GM03348 (cell line): ENCODE measurements at regions not wholly inside any gene's neighbourhood (a gene's known extent, or its start where the extent isn't known, plus 50 kb on each side); places are given as distances from the start of the nearest gene placed in this dataset.
"Not testable (repeated sequence)": the region's sequence is repeated elsewhere in the genome, so short reads cannot be mapped to it uniquely, and the experiment has no call there.

Experiments
- DNase-seq: peaks from one replicate; pipeline ENCODE4 v3.0.0; 2012; ENCODE audit warnings: low spot score

GRCh38 chr3:145032791-145033190 is 1061.2 kb downstream of the DIPK2A start:
- DNase-seq: no peak

DNA sequence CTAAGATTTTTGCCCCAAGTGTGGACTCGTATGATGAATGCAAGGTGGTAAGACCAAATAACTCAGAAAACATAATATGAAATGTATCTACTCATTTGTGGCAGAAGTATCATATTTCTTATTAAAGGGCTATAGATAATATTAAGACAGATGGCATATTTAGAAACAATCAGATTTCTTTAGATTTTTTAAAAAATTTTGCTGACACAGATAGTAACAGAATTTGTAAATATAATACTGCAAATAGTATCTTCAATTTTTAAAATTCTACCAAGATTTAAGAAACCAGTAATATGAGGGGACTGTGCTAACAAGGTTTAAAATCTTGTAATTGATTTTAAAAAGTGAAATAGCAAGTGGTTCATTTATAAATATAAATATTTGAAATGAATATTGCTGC is 1064.1 kb downstream of the DIPK2A start:
- no peak for DNase-seq

GRCh38 chr3:145054055-145054454 is 1082.4 kb downstream of the DIPK2A start:
- not testable (repeated sequence) for DNase-seq

GRCh38 chr3:145055375-145056076 is 1083.9 kb downstream of the DIPK2A start:
- no peak for DNase-seq

- no peak for DNase-seq
These were observed 1086.9 kb downstream of the DIPK2A start for GRCh38 chr3:145058483-145058882.

DNA sequence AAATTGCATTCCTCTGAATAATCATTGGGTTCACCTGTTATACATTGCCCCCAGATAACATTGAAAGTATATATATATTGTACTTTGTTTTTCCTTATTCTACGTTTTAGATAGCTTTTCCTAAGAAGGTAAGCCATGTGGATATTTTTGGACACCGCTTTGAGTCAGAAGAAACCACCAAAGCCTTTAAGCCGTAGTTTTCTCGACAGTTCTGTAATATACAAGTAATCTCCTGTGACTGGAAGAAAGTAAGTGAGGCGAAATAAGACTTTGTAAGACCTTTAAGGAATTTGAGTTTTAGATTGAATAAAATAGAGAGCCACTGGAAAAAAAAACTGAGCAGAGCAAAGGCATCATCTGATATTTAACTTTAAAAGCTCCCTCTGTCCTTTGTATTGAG is 1092.0 kb downstream of the DIPK2A start:
- DNase-seq: no peak

DNA sequence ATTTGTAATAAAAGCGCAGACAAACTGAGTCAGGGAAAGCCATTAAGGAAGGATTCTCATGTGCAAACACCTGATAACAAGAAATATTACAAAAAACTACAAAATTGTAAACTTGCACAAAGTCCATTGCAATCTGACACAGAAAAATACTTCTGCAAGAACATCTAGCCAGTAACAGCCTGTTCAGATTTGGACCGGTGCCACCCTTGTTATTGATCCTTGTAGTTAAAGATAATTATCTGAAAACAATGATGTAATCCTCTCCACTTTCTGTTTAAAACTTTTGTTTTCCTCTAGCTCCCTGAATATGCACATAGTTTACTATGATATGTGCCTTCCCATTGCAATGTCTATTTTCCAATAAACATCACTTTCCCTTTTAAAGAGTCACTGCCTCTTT is 1090.2 kb downstream of the PLOD2 start:
- DNase-seq: no peak

DNA sequence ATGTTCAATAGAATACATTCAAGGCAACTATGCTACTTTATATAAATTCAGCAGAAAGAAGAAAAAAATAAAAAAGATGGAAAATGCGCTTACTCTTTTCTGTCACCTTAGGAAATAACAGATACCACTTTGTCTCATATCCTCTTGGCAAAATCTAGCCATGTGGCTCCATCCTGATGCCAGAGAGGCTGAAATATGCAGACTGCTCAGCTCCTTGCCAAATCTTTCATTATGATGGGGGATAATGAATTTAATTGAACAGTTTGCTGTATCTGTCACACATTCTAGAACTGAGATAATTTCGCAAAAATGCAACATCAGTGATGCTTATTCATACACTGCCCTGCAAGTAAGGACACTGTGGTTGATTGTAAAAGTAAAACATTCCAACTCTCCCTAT is 1081.5 kb downstream of the PLOD2 start:
- no peak for DNase-seq

GRCh38 chr3:145087038-145087437 is 1073.9 kb downstream of the PLOD2 start:
- DNase-seq: no peak

DNA sequence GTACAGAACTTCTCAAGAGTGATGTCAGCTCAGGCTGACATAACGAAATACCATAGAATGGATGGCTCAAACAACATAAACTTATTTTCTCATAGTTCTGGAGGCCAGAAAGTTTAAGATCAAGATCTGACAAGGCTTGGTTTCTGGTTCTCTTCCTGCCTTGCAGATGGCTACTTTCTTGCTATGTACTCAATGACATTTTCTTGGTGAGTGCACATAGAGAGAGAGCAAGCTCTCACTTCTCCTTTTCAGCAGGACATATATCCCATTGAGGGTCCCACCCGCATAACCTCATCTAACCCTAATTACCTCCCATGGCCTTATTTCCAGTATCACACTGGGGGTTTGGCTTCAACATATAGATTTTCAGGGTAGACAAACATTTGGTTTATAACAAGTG is 1072.1 kb downstream of the PLOD2 start:
- no peak for DNase-seq

DNA sequence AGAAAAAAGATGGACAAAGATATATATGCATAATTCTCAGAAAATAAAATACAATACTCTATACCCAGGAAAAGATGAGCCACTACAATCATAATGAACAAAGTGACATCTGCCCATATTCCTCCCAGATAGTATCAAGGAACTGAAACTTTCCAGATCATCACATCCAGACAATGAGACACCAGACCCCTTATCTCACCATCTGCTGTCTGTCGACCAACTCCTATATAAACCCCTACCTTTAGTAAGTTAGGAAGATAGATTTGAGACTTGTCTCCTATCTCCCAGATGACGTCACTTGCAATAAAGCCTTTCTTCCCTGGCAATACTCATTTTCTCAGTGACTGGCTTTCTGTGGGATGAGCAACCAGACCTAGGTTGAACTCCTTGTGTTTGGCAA is 1071.6 kb downstream of the PLOD2 start:
- DNase-seq: no peak

DNA sequence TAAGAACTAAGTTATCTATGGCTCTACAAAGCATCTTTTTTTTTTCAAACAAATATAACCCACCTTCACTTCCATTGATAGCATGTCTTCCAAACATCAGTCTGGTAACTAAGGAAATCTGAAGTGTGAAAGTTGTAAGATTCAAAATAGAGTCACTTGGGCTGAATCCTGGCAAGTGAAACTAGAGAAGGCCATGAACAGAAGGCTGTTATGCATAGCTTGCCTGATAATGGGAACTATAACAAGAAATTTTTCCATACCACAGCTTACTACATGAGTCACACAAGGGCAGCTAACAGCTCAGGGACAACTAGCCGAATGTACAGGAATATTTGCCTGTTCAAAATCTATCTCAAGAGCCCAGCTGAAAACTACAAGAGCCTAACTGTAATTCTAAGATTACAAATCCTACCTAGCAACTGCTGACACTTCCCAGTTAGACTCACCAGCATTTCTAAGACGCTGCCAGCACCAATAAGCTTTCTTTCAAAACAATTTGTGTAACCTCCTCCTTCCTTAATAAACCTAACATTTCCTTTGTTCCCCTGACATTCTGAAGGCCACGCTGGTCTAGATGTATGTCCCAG is 1066.5 kb downstream of the PLOD2 start:
- peak; percentile 3 for DNase-seq

DNA sequence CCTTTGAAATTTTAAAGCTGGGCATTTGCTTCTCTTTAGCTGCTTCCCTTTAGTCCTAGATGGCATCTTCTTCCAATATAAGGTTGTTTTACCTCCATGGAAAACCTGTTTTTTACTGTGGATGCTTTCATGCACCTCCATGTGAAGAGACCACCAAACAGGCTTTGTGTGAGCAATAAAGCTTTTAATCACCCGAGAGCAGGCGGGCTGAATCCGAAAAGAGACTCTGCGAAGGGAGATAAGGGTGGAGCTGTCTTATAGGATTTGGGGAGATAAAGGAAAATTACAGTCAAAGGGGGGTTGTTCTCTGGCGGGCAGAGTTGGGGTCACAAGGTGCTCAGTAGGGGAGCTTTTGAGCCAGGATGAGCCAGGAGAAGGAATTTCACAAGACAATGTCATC is 1049.8 kb downstream of the PLOD2 start:
- DNase-seq: not testable (repeated sequence)

GRCh38 chr3:145116769-145117168 is 1044.2 kb downstream of the PLOD2 start:
- DNase-seq: no peak

DNA sequence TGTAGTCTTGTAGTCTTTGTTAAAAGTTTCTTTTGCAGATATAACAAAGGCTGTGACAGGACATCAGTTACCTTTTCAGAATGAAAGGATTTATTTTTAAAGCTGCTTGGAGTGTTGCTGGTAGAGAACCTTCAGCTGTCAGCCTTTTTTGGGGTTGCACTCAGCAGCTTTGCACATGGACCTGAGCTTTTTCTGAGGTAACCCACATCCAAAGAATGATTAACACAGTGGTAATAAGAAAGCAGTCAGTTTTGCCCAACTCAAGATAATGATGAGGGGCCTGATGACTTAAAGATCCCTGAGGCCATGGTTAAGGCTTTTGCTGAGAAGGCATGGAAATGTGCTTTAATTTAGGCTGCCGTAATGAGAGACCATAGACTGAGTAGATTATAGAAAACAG is 1042.7 kb downstream of the PLOD2 start:
- DNase-seq: no peak

DNA sequence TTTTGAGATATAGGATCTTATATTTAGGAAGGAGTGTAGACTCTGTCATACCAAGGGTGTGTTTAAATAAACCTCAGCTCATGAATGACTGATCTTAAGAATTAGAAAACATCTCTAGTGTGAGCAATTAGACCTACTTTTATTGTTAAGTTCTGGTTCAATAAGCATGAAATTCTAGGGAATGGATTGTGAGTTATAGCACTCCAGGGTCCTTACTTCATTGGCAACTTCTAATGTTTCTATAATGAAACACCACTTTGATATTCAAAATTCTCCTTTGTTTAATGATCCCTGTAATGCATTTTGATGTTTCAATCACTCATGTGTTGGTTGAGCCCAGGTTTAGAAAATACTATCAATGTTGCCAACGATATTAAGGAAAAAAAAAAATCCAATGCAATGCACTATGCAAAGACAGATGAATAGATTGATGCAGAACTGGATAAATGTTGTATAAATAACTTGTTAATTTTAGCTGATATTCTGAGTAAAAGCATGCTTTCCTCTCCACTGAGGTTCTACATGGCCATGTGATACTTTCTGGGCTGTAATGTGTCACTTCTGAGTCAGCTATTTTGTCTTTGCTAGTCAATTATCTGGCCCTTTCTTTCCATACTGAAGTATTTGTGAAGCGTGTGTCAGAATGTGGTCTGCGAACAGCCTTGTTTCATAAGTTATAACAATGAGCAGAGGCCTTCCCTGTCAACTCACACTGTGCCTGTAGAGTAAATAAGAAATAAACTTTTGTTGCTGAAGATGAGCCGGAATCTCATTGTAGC is 1035.9 kb downstream of the PLOD2 start:
- no peak for DNase-seq

- DNase-seq: no peak
These were observed 1027.7 kb downstream of the PLOD2 start for GRCh38 chr3:145133281-145133680.

GRCh38 chr3:145134738-145135137 is 1026.2 kb downstream of the PLOD2 start:
- no peak for DNase-seq

DNA sequence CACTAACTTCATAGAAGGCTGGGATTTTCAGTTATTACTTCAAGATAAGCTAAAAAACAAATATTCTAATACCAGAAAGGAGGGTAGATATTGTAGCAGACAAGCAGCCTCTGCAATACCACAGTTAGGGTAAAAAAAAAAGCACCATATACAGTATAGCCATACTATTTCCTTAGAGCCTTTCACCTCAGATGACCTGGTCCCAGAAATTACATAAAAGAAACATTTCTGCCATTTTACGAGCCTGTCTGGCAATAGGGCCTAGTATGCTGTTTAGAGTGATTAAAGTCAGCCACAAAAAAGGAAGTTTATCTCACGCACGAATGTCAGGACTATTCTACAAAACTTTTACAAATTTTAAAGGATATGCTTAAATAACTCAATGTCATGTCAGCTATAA is 1016.6 kb downstream of the PLOD2 start:
- DNase-seq: no peak

DNA sequence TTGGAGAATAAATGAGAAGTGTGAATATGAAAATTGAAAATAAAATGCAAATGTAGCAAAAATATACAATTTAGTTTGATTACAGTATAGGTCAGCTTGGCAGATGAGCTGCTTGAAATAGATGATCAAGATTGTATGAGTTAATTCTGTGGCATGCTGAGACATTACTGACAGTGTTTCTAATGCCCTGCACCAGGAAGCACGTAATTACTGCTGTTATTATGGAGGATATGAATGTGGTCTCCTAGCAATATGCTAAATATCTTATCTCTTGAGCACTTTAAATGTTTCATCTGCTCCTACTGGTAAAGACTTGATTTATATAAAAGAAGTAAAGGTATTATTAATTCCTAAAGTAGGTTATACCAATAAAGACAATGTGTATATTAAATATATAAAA is 1015.5 kb downstream of the PLOD2 start:
- no peak for DNase-seq

DNA sequence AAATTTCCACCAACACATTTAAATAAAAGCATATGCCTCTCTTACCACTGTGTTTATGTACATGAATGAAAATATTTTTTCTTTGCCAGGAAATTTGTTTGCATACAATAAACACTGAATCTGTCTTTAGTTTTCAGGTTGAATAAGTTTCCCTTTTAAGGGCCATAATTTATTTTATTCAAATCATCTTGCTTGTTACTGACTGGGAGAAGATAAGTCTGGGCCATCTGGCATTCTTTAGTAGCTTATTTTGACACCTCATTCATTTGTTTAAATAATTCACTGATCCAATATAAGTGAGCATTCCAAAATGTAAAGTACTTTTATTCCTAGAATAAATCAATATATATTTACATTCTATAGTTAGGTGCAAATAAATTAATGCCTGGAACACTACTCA is 1001.3 kb downstream of the PLOD2 start:
- no peak for DNase-seq

- DNase-seq: no peak
These were observed 990.9 kb downstream of the PLOD2 start for GRCh38 chr3:145170121-145170520.

- DNase-seq: no peak
These were observed 985.4 kb downstream of the PLOD2 start for GRCh38 chr3:145175626-145176025.
